Stimulated activated CD8-positive, alpha-beta memory T cell treated with anti-CD3 and anti-CD28 coated beads, Interleukin-7, amount 100 ng/mL, for 24 hours (primary cell): ENCODE measurements at regions not wholly inside any gene's neighbourhood (a gene's known extent, or its start where the extent isn't known, plus 50 kb on each side); places are given as distances from the start of the nearest gene placed in this dataset.

Experiments used
- DNase-seq: peaks from one replicate; pipeline ENCODE4 v3.0.0-alpha.2; 2020; ENCODE audit warnings: low read depth

GRCh38 chr17:77602062-77602746, 356.3 kb upstream of the TNRC6C start:
- no peak for DNase-seq

GRCh38 chr17:77602883-77603640, 355.4 kb upstream of the TNRC6C start:
- DNase-seq = no peak

GRCh38 chr17:77604301-77604972, 354.1 kb upstream of the TNRC6C start:
- no peak for DNase-seq

GRCh38 chr17:77604973-77605313, 353.6 kb upstream of the TNRC6C start:
- no peak for DNase-seq

DNA sequence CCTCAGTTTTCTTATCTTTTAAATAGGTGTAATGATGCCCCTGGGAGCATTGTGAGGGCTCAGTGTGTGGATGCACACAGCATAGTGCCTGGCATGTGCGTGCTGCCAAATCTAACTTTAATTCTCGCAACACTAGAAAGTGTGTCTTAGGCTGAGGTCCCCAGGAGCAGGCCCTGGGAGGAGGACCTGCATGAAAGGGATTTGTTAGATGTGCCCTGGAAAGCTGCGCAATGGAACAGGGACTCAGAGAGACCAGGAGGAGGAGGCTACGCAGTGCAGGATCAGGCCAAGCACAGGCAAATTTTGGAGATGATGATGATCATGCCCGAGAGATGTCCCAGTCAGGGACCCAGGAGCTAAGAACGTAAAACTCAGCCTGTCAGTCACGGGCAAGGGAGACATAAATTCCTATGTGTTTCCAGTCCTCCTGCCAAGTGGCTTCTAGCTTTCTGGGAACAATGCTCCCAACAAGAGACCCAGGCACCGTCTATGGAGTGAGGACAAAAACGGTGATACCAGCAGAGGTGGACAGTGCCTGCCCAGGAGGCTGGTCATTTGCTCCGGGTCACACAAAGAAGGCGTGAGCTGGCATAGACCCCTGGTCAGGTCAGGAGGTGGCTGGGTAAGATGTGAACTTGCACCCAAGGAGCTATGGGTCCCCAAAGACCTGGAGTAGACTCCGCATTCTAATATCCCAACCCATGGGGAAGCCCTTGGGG, 352.2 kb upstream of the TNRC6C start:
- DNase-seq = no peak

- no peak for DNase-seq
Measured at GRCh38 chr17:77606865-77607210, 351.7 kb upstream of the TNRC6C start.

GRCh38 chr17:77607606-77608005, 350.9 kb upstream of the TNRC6C start:
- no peak for DNase-seq

DNA sequence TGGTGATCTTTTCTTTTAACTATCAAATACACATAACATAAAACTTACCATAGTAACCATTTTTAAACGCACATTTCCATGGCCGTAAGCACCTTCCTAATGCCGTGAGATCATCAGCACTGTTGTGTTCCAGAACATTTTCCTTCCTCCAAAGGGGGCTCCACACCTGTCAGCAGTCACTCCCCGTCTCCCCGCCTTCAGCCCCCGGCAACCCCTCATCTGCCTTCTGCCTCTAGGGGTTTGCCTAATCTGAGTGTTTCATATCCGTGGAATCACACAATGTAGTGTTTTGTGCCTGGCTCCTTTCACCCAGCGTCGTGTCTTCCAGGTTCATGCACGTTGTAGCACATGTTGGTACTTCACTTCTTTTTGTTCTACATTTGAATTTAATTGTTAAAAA, 350.1 kb upstream of the TNRC6C start:
- no peak for DNase-seq

- peak; percentile 13 for DNase-seq
Measured at GRCh38 chr17:77609553-77610517, 348.7 kb upstream of the TNRC6C start.

DNA sequence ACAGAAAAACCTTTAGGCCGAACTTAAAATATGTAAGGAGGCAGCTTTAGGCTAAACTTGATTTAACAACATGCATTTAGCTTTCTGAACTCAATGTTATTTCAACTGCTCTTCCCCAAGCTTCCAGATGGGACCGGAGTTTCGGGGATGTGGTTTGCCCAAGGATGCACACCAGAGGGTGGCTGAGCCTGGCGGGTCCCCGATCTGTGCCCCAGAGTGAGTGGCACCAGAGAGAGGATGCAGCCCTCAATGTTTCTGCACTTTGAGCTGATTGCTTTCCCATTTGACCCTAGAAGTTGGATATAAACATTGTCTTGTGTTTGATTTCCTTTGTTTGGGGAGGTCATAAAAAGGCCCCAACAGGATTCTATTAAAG, 348.0 kb upstream of the TNRC6C start:
- no peak for DNase-seq

DNA sequence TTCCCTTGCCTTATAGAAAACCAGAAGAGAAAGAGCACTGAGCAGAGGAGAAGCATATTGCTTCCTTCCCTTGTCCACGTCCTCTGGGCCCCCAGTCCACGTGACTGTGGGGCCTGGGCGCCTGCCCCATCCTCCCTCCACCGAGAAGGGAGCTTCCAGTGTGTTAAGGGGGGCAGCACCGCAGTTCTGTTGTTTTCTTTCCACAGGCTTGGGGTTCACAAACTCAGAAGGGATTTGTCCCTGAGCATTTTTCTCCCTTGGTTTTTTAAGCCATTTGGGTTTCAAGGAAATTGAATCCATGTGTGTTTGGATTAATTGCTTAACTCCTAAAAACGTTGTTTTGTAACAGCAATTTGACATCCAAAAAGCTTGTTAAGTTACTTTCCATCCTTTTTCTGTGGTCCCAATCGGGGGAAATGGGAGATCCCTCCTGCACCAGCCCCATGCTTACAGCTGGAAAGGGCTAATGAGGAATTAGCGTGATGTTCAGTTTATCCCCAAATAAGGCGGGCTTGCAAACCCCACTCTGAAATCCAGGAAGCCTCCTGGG, 347.5 kb upstream of the TNRC6C start:
- no peak for DNase-seq

DNA sequence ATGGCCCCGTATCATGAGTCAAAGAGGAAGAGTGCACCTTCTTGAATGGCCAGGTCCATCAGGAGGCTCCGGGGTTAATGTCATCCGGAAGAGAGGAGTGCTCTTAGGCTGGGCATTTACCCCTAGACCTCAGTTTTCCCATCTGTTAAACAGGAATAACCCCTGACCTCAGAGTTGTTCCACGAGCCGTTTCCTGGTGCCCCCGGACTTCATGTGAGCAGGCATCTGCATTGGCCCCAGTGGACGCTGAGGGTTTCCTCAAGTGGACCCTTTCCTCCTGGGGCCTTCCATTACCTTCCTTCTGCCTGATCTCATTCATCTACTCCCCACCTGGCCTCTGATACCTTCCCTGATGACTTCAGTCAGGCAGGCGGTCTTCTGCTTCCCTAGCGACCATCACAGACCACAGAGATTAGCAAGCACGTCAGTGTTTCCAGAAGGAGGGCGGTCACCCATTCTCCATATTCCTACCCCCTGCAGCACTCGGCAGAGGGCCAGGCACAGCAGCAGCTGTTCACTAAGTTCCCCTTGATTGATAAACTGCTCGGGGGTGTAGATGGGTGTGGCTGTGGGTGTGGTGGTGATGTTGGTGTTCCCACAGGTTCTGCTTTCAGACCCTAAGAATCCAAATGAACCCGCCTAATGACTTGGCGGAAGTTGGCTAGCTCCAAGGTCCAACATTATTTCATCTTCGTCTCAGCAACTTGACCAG, 346.6 kb upstream of the TNRC6C start:
- no peak for DNase-seq

GRCh38 chr17:77613218-77613617, 345.3 kb upstream of the TNRC6C start:
- no peak for DNase-seq

DNA sequence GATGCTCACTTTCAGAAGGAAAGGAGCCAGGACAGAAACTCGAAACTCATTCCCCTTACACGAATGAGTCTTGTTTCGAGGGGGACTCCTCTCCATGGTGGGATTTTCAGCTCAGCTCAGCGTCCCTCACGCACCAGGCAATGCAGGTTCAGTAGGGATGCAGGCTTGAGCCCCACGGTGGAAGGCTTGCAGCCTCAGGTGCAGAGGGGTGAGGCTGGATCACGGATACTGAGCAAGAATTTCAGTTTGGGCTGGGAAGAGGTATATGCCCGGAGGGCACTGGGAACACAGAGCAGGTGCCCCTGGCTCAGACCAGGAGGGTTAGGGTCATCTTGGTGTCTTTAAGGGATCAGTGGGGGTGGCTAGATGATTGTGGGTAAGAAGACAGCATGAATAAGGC, 344.9 kb upstream of the TNRC6C start:
- no peak for DNase-seq

GRCh38 chr17:77615703-77616253, 342.7 kb upstream of the TNRC6C start:
- DNase-seq = no peak

DNA sequence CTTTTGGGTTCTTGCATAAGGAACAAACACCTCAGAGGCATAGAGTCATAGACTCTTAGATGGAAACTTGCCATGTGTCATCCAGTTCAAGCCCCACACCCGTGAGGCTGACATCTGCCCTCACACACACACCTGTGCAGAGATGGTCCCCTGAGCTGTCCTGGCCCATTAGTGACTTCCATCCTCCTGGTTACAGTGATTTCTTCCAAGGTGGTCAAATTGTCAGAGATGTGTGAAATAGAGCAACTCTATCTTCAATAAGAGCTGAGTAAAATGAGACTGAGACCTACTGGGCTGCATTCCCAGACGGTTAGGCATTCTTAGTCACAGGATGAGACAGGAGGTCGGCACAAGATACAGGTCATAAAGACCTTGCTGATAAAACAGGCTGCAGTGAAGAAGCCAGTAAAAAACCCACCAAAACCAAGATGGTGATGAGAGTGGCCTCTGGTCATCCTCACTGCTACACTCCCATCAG, 342.2 kb upstream of the TNRC6C start:
- DNase-seq = no peak

DNA sequence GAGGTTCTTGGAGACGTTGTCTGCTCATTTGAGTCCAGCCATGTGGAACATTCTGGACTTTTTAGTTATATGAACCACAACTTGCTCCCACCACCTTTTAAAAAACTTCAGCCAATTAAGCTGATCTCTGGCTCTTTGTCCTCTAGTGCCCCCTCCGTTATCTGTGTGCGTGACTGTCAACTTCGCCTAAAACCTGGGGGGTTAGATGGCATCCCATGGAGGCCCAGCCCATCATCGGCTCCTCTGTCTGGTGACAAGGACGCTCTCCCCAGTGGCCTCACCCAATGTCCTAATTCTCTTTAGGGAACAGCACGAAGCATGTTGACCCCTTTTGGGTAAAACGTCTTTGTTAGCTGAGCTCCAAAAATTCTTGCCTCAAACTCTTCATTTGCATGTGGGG, 341.0 kb upstream of the TNRC6C start:
- no peak for DNase-seq

DNA sequence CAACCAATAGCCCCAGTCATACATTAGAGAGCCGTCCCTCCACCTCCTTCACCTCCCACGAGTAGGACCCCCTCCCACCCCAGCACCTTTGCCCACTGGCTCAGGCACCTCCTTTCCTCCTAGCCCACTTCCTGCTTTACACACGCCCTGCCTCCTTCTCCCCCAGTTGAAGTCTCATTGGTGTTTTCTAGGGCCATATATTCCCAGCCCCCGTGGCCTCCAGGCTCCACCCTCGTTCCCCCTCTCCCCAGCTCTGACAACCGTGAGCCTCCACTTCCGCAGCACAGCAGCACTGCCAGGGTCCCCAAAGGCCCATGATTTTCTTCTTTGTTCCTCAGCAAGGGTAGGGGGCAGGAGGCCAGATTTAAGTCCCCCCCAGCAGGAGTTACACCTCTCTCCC, 340.3 kb upstream of the TNRC6C start:
- no peak for DNase-seq

DNA sequence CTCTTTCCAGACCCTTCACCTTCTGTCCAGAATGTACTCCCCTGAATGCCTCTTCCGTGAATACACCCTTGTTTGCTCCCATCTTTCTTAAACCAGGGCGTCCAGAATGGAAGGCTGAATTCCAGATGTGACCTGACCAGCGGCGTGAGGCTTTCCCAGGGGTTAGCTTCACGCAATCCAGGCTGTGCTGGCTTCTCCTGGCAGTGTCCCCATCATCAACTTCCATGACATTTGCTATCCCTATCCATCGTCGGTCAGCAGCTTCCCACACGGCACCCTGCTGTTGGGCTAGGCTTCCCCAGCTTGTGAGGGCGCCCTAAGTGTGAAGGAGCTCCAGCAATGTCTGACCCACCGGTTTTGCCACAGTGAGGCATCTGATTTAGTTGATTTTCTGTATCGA, 339.8 kb upstream of the TNRC6C start:
- DNase-seq = no peak

GRCh38 chr17:77619326-77619725, 339.2 kb upstream of the TNRC6C start:
- no peak for DNase-seq
